GM21576 (cell line): ENCODE measurements at regions not wholly inside any gene's neighbourhood (a gene's known extent, or its start where the extent isn't known, plus 50 kb on each side); places are given as distances from the start of the nearest gene placed in this dataset.

Experiments used
- ATAC-seq: cut with Tn5 transposase; IDR thresholded peaks from one replicate; pipeline ENCODE4 v1.9.1; 2021; ENCODE audit warnings: mild to moderate bottlenecking, moderate library complexity; ENCODE audit not compliant: unreplicated experiment

GRCh38 chr3:170734043-170734734 lies 135.8 kb downstream of the RPL22L1 start:
- ATAC-seq, result no peak

GRCh38 chr3:170732660-170733245 lies 137.2 kb downstream of the RPL22L1 start:
- no peak for ATAC-seq

DNA sequence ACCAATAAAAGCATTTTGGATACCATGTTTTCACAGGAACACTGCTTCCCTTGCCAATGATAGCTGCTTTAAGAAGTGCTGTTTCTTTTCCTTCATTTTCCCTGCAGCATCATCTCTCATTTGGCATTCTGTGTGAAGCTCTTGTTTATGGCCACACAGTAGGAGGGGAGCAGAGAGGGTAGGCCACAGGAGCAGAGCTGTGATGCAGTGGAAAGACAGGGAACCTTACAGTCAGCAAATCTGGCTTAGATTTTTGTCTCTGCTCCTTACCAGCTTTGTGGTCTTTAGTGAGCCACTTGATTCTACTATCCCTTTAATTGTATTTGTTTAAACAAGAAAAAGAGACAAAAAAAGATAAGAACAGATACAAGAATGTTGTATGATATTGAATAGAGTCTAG lies 138.7 kb downstream of the RPL22L1 start:
- ATAC-seq, result no peak

DNA sequence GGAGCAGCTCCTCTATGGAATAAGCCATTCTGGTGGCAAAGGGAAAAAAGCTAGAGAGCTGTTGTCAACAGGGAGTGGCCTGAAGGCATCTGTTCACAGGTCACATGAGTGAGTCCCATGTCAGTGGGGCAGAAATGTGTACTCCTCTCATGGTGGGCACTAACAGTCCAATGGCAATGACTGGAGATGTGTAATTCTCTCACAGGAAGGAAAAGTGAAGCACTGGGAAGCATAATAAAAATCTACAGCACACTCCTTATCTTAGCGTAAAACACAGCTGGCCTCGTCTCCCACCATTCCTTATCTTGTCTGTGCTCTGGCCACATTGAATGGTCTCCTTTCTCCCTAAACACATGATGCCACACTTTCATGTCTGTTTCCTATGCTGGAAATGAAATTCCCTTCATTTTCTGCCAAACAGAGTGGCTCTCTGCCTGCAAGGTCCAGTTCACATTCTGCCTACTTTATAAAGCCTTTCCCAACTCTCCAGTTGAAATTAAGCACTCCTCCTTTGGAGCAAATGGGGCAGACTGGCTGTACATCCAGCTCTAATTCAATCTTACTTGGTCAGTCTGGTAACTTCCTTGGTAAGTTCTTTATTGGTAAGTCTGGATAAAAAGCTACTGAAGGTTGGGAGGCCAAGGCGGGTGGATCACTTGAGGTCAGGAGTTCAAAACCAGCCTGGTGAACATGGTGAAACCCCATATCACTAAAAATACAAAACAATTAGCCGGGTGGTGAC lies 139.8 kb downstream of the RPL22L1 start:
- ATAC-seq, result no peak

DNA sequence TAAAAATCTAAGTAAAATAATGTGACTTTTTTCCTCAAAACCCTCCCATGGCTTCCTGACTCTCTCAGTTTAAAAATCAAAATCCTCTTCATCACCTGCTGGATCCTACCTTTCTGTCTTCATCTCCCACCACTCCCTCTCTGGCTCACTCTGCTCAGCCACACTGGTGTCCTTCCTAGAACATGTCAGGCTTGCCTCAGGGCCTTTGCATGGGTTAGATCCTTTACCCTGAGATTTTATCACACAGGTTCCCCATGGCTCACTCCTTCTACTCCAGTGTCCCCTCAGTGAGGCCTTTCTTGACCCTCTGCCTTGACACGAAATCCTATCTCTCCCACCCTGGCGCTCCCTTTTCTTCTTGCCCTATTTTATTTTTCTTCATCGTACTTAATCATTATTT lies 141.8 kb downstream of the RPL22L1 start:
- ATAC-seq, result no peak

DNA sequence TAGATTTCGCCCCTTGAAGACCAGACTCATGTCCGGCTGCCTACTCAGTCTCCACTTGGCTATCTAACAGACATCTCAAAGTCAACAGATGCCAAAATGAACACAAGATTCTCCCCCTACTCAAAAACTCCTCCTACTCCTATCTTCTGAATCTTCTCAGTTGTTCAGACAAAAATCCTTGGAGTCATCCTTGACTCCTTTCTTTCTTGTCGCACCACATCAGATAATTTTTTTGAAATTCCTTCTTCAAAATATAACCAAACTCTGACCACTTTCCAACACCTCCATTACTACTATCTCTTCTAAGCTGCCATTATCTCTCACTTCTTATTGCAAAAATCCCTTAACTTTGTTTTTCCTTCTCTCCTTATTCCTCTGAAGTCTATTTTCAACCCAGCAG lies 141.9 kb upstream of the SLC7A14 start:
- no peak for ATAC-seq

DNA sequence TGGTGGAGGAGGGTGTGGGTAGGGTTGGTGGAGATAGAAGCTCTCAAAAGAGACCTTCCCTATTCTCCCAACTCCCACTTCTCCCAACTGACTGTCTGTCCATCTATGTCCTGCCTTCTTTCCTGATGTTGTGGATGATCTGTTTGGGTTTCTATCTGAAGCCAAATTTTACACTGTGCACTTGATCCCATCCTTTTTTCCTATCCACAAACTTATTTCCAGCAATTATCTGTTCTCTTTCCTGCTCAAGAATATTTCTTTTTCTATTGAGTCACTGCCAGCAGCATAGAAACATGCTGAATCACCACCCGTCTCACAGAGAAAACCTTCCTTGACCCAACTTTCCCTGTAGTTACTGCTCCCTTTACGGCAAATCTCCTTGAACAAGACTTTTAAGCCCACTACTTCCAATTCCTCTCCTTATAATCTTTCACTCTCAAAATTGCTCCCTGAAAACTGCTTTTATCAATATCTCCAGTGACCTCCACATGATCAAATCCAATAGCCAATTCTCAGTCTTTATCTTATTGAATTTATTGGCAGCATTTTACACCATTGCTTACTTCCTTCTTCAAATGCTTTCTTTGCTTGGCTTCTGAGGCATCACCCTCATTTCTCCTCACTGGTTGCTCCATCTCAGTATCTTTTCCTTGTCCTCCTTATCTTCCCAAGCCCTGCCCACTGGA lies 141.2 kb upstream of the SLC7A14 start:
- no peak for ATAC-seq

DNA sequence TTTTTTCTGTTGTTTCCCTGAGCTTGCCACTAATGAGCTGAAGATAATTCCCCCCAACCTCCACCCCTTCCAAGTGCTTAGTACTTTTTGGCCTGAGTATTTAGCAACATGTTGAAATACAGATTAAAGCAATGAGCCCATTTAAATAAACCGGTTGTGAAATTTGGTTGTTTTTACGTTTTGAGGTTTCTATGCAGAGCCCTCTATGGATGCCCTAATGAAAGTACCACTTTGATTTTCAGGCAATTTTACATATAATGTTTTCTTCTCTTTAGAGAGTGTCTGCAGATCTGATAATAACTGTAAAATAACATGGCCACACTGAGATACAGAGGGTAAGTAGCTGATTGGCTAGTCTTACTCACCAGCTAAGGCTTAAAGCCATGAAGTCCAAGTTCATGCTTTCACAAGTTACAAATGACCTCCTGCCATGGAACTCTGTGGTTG lies 139.4 kb upstream of the SLC7A14 start:
- ATAC-seq, result no peak

DNA sequence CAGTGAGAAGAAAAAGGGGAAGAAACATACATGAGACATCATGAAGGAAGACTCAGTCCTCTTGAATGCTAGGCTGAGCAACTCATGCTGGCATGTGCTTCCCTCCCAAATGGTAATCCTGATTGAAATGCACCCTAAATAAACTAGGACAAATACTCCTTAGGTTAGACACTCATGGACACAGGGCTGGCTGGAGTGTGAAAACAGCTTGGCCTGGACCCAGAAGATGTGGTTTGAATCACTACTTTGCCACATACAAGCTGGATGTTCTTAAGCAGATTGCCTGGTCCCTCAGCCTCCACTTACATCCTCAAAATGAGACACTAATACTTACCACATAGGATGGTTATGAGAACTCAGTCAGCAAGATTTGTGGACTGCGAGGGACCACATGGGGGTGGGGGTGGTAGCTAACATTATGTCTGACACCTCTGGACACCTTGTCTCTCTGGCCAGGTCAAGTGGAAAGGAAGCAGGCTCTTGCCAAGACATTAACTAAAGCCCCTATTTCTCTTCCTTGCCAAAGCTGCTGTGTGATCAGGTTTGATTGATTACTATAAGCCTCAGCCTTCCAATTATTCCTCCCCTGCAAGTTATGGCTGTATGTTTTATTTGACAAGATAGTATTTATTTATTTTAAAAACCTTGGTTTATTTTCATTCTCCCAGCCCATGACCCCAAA lies 138.9 kb upstream of the SLC7A14 start:
- no peak for ATAC-seq

- ATAC-seq, result no peak
Measured at GRCh38 chr3:170723241-170723640, 137.4 kb upstream of the SLC7A14 start.

GRCh38 chr3:170721563-170721962 lies 135.7 kb upstream of the SLC7A14 start:
- ATAC-seq, result no peak

- no peak for ATAC-seq
Measured at GRCh38 chr3:170719300-170719699, 133.4 kb upstream of the SLC7A14 start.

GRCh38 chr3:170718848-170719247 lies 133.0 kb upstream of the SLC7A14 start:
- no peak for ATAC-seq

GRCh38 chr3:170717410-170718402 lies 131.8 kb upstream of the SLC7A14 start:
- no peak for ATAC-seq

DNA sequence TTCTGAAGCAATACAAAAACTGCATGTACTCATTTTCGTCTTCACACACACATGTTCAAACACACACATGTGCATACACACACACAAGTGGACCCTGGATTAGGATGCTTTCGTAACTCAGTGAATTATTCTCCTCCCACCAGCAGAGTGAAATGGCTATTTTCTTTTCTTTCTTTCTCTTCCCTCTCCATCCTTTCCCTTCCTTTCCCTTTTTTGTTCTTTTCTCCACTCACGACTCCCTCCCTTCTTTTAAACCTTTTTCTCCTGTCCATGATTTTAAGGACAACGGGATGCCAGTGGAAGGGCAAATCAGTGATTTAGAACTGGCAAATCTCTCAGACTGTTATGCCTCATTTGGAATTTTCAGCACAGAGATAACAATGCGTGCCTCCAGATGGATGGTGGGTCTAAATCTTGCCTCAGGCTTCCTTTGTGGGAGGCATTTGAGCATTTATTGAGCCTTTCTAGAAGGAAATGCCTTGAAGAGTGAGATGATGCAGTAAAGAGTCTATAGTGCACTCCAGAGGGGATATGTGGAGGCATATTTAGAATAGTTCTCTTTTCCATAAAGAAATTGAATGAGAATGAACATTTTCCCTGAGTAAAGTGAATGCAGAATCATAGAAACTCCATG lies 130.4 kb upstream of the SLC7A14 start:
- no peak for ATAC-seq

DNA sequence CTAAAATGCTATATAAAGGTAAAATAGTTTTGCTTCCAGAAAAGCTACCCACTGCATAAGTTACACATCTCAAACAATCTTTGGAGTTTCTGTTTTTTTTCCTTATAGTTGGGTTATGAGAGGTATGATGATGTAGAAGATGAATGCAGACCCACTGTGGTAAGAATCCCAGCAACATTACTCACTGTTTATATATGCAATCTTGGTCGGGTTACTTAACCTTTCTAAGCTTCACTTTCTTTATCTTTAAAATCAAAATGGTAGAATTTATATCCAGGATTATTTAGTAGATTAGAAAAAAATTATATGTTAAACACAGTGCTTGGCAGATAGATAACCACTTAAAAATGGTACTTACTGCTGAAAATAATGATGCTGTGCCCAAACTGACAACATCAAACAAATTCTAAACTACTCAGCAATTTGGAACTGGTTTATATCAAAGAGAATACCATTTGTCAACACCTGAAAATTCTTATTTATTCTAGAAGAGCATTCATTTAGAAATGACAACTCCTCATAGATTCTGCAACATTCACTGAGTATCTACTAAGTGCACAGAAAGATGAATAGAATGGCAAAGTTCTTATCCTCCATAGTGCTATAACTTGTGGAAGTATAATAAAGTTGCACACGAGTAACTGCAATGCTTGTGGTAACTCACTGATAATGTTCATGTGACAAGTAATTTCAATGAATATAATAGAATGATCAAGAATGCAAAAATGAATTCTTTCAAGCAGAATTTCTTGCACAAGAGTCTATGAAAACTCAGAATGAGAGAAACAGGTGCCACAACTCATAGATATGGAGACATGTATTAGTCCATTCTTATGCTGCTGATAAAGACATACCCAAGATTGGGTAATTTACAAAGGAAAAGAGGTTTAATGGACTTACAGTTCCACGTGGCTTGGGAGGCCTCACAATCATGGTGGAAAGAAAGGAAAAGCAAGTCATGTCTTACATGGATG lies 129.0 kb upstream of the SLC7A14 start:
- ATAC-seq, result no peak

- no peak for ATAC-seq
Measured at GRCh38 chr3:170714122-170714521, 128.2 kb upstream of the SLC7A14 start.

GRCh38 chr3:170713653-170714052 lies 127.8 kb upstream of the SLC7A14 start:
- ATAC-seq, result no peak
